Activated CD4-positive, alpha-beta T cell treated with anti-CD3 and anti-CD28 coated beads, Interleukin-2, amount 10 ng/mL, durations not matched to agents 7 days and 5 days (primary cell): ENCODE measurements at regions not wholly inside any gene's neighbourhood (a gene's known extent, or its start where the extent isn't known, plus 50 kb on each side); places are given as distances from the start of the nearest gene placed in this dataset.
"Not testable (repeated sequence)": the region's sequence is repeated elsewhere in the genome, so short reads cannot be mapped to it uniquely, and the experiment has no call there.

Source experiments
- CTCF ChIA-PET: fragments of 350-600 bp; sonication (Branson Sonifier 250); formaldehyde crosslinking; loops from one replicate; lab custom pipeline; 2021; ENCODE audit warnings: antibody characterized with exemption; lab: Charles Lee
- POLR2A ChIA-PET: fragments of 350-600 bp; sonication (Branson Sonifier 250); formaldehyde crosslinking; loops from one replicate; lab custom pipeline; 2021; ENCODE audit warnings: antibody characterized with exemption; lab: Charles Lee
- DNase-seq: peaks from one replicate; pipeline ENCODE4 v3.0.0-alpha.2; 2020
- H3K27ac Mint-ChIP-seq: one replicate; pipeline ENCODE4 v1.8.0; 2021; ENCODE audit warnings: mild to moderate bottlenecking, moderate library complexity, mixed read lengths
- H3K27me3 Mint-ChIP-seq: one replicate; pipeline ENCODE4 v1.8.0; 2021; ENCODE audit warnings: mixed read lengths
- H3K36me3 Mint-ChIP-seq: one replicate; pipeline ENCODE4 v1.8.0; 2021; ENCODE audit warnings: low read depth, mixed read lengths
- H3K4me1 Mint-ChIP-seq: one replicate; pipeline ENCODE4 v1.8.0; 2021; ENCODE audit warnings: mixed read lengths
- H3K4me3 Mint-ChIP-seq: one replicate; pipeline ENCODE4 v1.8.0; 2021; ENCODE audit warnings: mild to moderate bottlenecking, moderate library complexity, mixed read lengths
- H3K9me3 Mint-ChIP-seq: one replicate; pipeline ENCODE4 v1.8.0; 2021; ENCODE audit warnings: mixed read lengths

DNA sequence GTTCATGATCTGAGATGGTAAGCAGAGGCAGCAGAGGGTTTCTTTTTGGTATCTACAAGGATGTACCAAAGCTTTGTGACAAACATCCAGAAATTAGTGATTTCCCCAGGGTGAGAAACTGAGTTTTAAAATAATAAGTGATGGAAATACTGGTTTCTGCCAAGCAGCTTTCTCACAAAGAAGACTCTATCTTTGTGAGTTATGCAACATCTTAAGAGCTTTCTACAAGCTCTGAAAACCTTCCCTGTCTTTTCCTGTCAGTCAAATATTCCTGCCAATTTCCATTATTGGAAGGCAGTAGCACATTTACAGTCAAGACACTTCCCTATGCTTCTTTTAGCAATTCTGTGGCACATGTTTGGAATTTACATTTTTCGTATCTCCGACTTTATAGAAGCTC lies 264.7 kb upstream of the SPTLC3 start:
- H3K9me3 Mint-ChIP-seq = no peaks in the 10 kb centered on the region
- ChIA-PET CTCF (no interaction called here), POLR2A (no interaction called here)
- no peak overlapping the region for H3K4me3 Mint-ChIP-seq
- H3K36me3 Mint-ChIP-seq = no peaks in the 10 kb centered on the region
- H3K27ac Mint-ChIP-seq = no peak overlapping the region
- H3K4me1 Mint-ChIP-seq = no peaks in the 10 kb centered on the region
- no peak for DNase-seq
- H3K27me3 Mint-ChIP-seq = no peaks in the 10 kb centered on the region

DNA sequence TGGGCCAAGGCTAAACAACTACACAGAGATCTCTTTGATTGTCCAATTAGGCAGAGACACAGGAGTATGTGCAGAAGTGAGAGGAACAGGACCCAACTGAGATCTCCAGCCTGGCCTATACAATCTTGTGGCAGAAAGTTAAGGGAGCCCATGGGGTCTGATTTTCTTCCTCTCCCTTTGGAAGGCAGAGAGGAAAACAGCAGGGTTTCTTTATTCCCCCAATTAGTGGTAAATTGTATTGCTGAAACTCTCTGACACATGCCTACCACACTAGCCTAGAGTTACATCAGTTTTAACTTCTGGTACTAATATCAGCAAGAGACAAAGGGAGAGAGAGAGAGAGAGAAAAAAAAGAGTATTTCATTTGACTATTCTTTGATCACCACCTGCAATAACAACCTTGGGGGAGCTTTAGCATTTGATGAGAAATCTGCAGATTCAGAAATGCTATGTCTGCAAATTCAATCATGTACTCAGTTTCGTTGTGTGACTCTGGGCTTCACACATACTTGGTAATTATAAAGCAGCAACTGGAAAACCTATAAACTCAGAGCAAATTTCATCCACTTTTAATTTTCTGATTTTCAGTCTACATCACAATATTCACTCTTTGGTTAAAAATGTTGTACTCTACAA lies 260.3 kb upstream of the SPTLC3 start:
- no peaks in the 10 kb centered on the region for H3K9me3 Mint-ChIP-seq
- no peak for DNase-seq
- H3K4me1 Mint-ChIP-seq = no peaks in the 10 kb centered on the region
- CTCF ChIA-PET = no interaction called here
- no peak overlapping the region for H3K27ac Mint-ChIP-seq
- no peaks in the 10 kb centered on the region for H3K27me3 Mint-ChIP-seq
- no peaks in the 10 kb centered on the region for H3K36me3 Mint-ChIP-seq
- POLR2A ChIA-PET = no interaction called here
- H3K4me3 Mint-ChIP-seq = no peak overlapping the region

DNA sequence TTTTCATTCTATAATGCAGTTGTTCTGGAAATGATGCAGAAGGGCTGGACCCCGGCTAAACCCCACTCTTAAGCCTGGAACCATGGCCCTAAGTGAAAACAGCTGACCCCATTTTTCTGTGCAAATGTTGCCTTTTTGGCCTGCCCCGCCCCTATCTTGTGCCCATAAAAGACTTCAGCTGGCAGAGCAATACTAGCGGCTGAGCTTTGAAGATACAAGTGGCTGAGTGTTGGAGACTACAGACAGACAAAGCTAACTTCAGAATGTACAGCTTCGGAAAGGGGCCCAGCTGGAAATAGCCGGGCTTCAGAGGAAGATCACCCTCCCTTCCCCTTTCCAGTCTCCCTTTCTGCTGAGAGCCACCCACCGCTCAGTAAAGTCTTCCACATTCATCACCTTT lies 258.6 kb upstream of the SPTLC3 start:
- no peaks in the 10 kb centered on the region for H3K36me3 Mint-ChIP-seq
- H3K4me1 Mint-ChIP-seq = no peaks in the 10 kb centered on the region
- no peak for DNase-seq
- H3K27ac Mint-ChIP-seq = no peak overlapping the region
- CTCF ChIA-PET = no interaction called here
- H3K9me3 Mint-ChIP-seq = no peaks in the 10 kb centered on the region
- no peak overlapping the region for H3K4me3 Mint-ChIP-seq
- POLR2A ChIA-PET = no interaction called here
- H3K27me3 Mint-ChIP-seq = no peaks in the 10 kb centered on the region

DNA sequence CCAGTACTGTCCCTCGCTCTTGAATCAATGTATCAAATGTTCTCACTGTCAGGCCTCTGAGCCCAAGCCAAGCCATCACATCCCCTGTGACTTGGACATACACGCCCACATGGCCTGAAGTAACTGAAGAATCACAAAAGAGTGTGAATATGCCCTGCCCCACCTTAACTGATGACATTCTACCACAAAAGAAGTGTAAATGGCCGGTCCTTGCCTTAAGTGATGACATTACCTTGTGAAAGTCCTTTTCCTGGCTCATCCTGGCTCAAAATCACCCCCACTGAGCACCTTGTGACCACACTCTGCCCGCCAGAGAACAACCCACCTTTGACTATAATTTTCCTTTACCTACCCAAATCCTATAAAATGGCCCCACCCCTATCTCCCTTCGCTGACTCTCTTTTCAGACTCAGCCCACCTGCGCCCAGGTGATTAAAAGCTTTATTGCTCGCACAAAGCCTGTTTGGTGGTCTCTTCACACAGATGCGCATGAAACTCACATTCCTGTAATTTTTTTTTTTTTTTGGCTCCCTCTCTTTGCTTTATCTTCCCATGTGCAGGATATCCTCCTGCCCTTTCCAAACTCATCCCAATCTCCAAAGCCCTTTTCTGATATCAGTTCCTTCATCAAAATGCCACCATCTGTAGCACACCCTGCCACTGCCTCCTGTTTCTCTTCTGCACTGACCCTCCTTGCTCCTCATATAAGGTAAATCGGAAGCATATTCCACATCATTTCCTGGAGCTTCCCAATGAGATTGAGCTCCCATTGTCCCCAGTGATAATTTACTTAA lies 255.7 kb upstream of the SPTLC3 start:
- H3K36me3 Mint-ChIP-seq, H3K4me3 Mint-ChIP-seq, POLR2A ChIA-PET, H3K27me3 Mint-ChIP-seq, CTCF ChIA-PET, DNase-seq, H3K27ac Mint-ChIP-seq, H3K9me3 Mint-ChIP-seq, H3K4me1 Mint-ChIP-seq: not testable (repeated sequence)

DNA sequence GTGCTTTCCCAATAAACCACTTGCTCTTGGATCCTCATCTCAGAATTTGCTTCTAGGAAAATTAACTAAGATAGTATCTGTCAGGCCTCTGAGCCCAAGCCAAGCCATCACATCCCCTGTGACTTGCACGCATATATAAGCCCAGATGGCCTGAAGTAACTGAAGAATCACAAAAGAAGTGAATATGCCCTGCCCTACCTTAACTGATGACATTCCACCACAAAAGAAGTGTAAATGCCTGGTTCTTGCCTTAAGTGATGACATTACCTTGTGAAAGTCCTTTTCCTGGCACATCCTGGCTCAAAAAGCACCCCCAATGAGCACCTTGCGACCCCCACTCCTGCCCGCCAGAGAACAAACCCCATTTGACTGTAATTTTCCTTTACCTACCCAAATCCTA lies 255.0 kb upstream of the SPTLC3 start:
- not testable (repeated sequence) for H3K4me1 Mint-ChIP-seq, H3K36me3 Mint-ChIP-seq

DNA sequence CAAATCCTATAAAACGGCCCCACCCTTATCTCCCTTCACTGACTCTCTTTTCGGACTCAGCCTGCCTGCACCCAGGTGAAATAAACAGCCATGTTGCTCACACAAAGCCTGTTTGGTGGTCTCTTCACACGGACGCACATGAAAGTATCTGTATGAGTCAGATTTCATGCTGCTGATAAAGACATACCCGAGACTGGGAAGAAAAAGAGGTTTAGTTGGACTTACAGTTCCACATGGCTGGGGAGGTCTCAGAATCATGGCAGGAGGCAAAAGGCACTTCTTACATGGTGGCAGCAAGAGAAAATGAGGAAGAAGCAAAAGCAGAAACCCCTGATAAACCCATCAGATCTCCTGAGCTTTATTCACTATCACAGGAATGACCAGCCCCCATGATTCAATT lies 249.3 kb upstream of the SPTLC3 start:
- H3K4me1 Mint-ChIP-seq, H3K27me3 Mint-ChIP-seq, H3K27ac Mint-ChIP-seq, DNase-seq, H3K4me3 Mint-ChIP-seq, POLR2A ChIA-PET, H3K9me3 Mint-ChIP-seq, CTCF ChIA-PET, H3K36me3 Mint-ChIP-seq: not testable (repeated sequence)

More for the DNA sequence above, 255.0 kb upstream of the SPTLC3 start:
- H3K4me3 Mint-ChIP-seq, DNase-seq, H3K27ac Mint-ChIP-seq, CTCF ChIA-PET, POLR2A ChIA-PET, H3K9me3 Mint-ChIP-seq, H3K27me3 Mint-ChIP-seq: not testable (repeated sequence)

DNA sequence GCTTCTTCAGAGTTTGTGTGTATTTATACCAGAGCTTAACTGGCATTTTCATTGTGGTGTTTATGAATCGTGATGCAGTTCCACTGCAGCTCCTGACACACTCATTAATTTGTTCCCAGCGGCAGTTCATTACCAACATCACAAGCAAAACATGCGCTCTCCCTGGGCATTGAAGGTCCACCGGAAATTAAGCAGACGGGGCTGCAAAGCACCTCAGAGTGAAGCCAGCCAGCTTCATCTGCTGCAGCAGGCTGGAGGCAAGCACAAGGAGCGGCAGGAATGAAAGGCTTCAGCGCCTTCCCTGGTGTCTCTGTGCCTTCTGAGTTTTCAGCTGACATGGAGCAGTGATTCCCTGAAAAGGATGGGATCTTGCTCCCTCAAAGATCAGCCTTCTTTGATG lies 246.0 kb upstream of the SPTLC3 start:
- ChIA-PET POLR2A (no interaction called here), CTCF (no interaction called here)

DNA sequence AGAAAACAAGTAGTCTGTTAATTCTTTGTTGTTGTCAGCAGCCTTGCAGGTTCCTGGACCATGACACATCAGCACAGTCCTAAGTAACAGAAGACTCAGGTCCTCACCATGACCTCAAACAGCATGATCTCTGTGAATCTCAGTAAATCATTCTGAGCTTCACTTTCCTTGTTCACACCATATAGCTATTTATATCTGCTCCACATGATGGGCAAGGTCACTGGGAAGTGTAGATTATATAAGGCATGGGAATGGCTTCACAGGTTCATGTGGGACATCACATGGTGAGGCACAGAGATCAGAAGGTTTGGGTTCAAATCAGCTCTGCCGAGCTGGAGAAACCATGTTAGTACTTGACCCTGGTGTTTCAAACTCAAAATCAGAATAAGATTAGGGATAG lies 245.4 kb upstream of the SPTLC3 start:
- no peaks in the 10 kb centered on the region for H3K27me3 Mint-ChIP-seq
- ChIA-PET CTCF (no interaction called here), POLR2A (no interaction called here)
- no peaks in the 10 kb centered on the region for H3K9me3 Mint-ChIP-seq
- no peak for DNase-seq
- H3K36me3 Mint-ChIP-seq = no peaks in the 10 kb centered on the region
- no peaks in the 10 kb centered on the region for H3K4me1 Mint-ChIP-seq
- no peak overlapping the region for H3K4me3 Mint-ChIP-seq
- H3K27ac Mint-ChIP-seq = no peak overlapping the region

More for the DNA sequence above, 246.0 kb upstream of the SPTLC3 start:
- H3K4me3 Mint-ChIP-seq = no peak overlapping the region
- H3K4me1 Mint-ChIP-seq = no peaks in the 10 kb centered on the region
- H3K36me3 Mint-ChIP-seq = no peaks in the 10 kb centered on the region
- no peak for DNase-seq
- H3K9me3 Mint-ChIP-seq = no peaks in the 10 kb centered on the region
- H3K27ac Mint-ChIP-seq = no peak overlapping the region
- H3K27me3 Mint-ChIP-seq = no peaks in the 10 kb centered on the region

DNA sequence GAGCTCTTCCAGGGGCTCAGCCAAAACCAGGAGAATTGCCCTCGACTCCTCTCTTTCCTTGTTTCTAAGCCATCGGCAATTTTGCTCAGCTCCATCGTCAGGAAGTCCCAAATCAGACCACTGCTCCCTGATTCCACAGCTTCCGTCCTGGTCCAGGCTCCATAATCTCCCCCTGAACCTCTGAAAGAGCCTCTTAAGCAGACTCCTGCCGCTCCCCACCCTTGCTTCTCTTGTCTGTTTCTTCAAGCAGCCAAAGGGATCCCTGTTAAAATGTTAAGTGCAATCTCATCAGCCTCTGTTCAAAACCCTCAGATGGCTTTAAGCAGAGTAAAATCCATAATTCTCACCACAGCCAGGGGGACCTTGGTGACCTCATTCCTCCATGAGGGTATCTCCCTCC lies 244.7 kb upstream of the SPTLC3 start:
- H3K36me3 Mint-ChIP-seq = no peaks in the 10 kb centered on the region
- no peaks in the 10 kb centered on the region for H3K9me3 Mint-ChIP-seq
- CTCF ChIA-PET = no interaction called here
- POLR2A ChIA-PET = no interaction called here
- H3K4me1 Mint-ChIP-seq = no peaks in the 10 kb centered on the region
- no peaks in the 10 kb centered on the region for H3K27me3 Mint-ChIP-seq
- H3K27ac Mint-ChIP-seq = no peak overlapping the region
- H3K4me3 Mint-ChIP-seq = no peak overlapping the region
- DNase-seq = no peak

DNA sequence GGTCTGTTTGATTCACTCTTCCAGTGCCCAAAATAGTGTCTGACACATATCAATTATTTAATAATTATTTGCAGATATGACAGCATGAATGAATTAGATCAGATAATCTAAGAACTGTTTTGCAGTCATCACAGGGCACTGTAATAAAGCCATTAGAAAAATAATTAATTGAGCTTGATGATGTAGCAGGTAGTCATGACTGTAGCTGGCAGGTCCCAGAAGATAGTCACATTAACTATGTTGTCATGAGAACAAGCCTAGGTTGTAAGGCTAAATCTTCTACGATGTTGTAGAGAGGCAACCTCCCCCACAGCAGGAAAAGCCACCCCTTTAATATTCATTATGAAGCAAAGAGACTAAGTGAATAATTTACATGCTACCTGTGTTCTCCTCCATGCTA lies 243.9 kb upstream of the SPTLC3 start:
- ChIA-PET POLR2A (no interaction called here), CTCF (no interaction called here)
- Mint-ChIP-seq H3K27me3 (no peaks in the 10 kb centered on the region), H3K4me3 (no peak overlapping the region), H3K9me3 (no peaks in the 10 kb centered on the region), H3K27ac (no peak overlapping the region), H3K36me3 (no peaks in the 10 kb centered on the region), H3K4me1 (no peaks in the 10 kb centered on the region)
- DNase-seq = no peak

DNA sequence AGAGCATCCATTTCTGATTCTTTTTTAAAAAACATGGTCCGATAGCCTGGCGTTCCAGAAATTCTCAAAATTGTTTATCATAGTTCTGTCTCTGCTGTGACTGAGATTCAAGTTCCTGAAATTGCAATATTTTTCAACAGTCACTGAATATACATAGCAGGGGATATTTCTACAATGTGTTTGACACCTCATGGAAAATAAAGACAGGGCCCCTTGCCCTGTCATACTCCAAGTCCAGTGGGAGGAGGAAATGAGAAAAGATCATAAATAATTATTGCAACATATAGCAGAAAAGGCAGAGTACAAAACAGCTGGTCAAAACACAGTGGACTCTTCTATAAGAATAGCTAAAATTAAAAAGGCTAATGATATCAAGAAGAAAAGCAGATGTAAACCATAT lies 234.8 kb upstream of the SPTLC3 start:
- Mint-ChIP-seq H3K27me3 (no peaks in the 10 kb centered on the region), H3K4me3 (no peak overlapping the region), H3K36me3 (no peaks in the 10 kb centered on the region), H3K27ac (no peak overlapping the region), H3K4me1 (no peaks in the 10 kb centered on the region), H3K9me3 (no peaks in the 10 kb centered on the region)
- no peak for DNase-seq
- ChIA-PET POLR2A (no interaction called here), CTCF (no interaction called here)

DNA sequence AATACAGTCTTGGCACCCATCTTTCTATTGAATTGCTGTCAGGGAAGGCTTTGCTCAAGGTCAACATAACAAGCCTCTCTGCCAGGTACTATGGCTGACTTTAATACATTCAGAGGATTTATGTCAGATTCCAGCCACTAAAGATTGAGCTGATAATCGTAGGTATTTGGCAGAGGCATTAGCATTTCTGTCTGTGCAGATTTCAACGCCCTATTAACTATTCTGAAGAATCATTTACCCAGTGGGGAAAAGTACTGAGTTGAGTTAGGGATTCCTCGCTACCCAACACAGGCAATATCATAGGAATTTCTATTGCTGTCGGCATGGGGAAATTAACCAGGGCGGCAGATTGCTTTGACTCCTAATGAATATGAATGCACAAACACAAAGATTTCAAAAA lies 233.7 kb upstream of the SPTLC3 start:
- Mint-ChIP-seq H3K27me3 (no peaks in the 10 kb centered on the region), H3K9me3 (no peaks in the 10 kb centered on the region), H3K4me3 (no peak overlapping the region), H3K36me3 (no peaks in the 10 kb centered on the region), H3K27ac (no peak overlapping the region), H3K4me1 (no peaks in the 10 kb centered on the region)
- ChIA-PET CTCF (no interaction called here), POLR2A (no interaction called here)
- no peak for DNase-seq

DNA sequence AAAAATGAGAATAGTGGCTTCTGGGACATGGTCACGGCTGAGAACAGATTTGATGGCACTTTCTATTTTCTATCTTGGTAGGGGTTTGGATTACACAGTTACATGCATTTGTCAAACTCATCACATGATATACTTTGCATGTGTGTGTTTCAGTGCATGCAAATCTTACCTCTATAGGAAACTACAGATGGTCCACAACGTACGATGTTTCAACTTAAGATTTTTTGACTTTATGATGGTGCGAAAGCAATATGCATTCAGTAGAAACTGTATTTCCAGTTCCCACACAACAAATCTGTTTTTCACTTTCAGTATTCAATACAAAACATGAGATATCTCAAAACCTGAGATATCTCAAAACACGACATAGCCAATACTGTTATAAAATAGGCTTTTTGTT lies 231.8 kb upstream of the SPTLC3 start:
- DNase-seq = no peak
- H3K9me3 Mint-ChIP-seq = no peaks in the 10 kb centered on the region
- H3K27ac Mint-ChIP-seq = no peak overlapping the region
- CTCF ChIA-PET = no interaction called here
- no peaks in the 10 kb centered on the region for H3K27me3 Mint-ChIP-seq
- POLR2A ChIA-PET = no interaction called here
- no peak overlapping the region for H3K4me3 Mint-ChIP-seq
- H3K36me3 Mint-ChIP-seq = no peaks in the 10 kb centered on the region
- no peaks in the 10 kb centered on the region for H3K4me1 Mint-ChIP-seq

DNA sequence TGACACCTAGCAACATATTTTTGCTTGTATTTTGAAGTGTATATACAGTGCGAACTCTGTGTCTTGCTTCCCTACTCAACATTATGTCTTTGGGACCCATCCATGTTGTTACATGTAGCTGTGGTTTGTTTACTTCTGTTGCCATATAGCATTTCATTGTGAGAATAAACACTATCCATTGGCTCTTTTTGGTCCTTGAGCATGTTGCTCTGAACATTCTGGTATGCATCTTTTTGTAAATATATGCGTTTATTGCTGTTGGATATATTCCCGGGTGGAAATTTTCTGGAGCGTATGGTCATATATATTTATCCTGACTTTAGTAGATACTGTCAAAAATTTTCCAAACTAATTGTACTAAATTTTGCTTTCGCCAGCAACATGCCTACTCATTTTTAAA lies 222.5 kb upstream of the SPTLC3 start:
- ChIA-PET CTCF (no interaction called here), POLR2A (no interaction called here)
- DNase-seq = no peak
- no peak overlapping the region for H3K4me3 Mint-ChIP-seq
- H3K4me1 Mint-ChIP-seq = no peaks in the 10 kb centered on the region
- H3K27me3 Mint-ChIP-seq = no peaks in the 10 kb centered on the region
- no peaks in the 10 kb centered on the region for H3K36me3 Mint-ChIP-seq
- no peak overlapping the region for H3K27ac Mint-ChIP-seq
- no peaks in the 10 kb centered on the region for H3K9me3 Mint-ChIP-seq
